ENCODE measurements at regions not wholly inside any gene's neighbourhood (a gene's known extent, or its start where the extent isn't known, plus 50 kb on each side); places are given as distances from the start of the nearest gene placed in this dataset.

GRCh38 chr12:118922405-118922804 lies 58.9 kb upstream of the SRRM4 start:
- CTCF ChIA-PET (ENCODE audit: low intra/inter-chr PET ratio), result no interaction called here

More at GRCh38 chr12:118922405-118922804, 58.9 kb upstream of the SRRM4 start:
- Histone ChIP-seq H3K9ac (ENCODE audit: insufficient read depth in 1 of 2, low read depth in 2 of 2, low read length in 2 of 2) (no peak overlapping the region), H2AFZ (ENCODE audit: low read depth, low read length) (no peak overlapping the region), H4K20me1 (replicated peaks; ENCODE audit: control insufficient read depth, insufficient read depth, low read length) (no peaks in the 10 kb centered on the region; the same call in 1 of the 2 replicates), H3K79me2 (ENCODE audit: control insufficient read depth, insufficient read depth, low read length) (no peaks in the 10 kb centered on the region), H3K36me3 (ENCODE audit: control insufficient read depth, insufficient read depth, low read length) (no peaks in the 10 kb centered on the region), H3K27ac (ENCODE audit: extremely low read depth, low read depth, low read length) (no peak overlapping the region), H3K4me3 (no peak overlapping the region), H3K4me2 (ENCODE audit: insufficient read depth, low read length) (no peak overlapping the region), H3K27me3 (ENCODE audit: control insufficient read depth in 2 of 2, insufficient read depth in 2 of 2, low read length in 2 of 2) (no peaks in the 10 kb centered on the region), H3K9me1 (ENCODE audit: control insufficient read depth, insufficient read depth, low read length) (no peaks in the 10 kb centered on the region), H3K4me1 (replicated peaks in 1 of 2; ENCODE audit: control insufficient read depth in 2 of 2, insufficient read depth in 2 of 2, low read length in 2 of 2) (no peaks in the 10 kb centered on the region), H3K9me3 (replicated peaks; ENCODE audit: control insufficient read depth, insufficient read depth, low read depth, low read length) (no peaks in the 10 kb centered on the region)
- TF ChIP-seq EHMT2 (IDR thresholded peaks at IDR 0.05), result peak; percentile 85
- TF ChIP-seq, protein P1, sequence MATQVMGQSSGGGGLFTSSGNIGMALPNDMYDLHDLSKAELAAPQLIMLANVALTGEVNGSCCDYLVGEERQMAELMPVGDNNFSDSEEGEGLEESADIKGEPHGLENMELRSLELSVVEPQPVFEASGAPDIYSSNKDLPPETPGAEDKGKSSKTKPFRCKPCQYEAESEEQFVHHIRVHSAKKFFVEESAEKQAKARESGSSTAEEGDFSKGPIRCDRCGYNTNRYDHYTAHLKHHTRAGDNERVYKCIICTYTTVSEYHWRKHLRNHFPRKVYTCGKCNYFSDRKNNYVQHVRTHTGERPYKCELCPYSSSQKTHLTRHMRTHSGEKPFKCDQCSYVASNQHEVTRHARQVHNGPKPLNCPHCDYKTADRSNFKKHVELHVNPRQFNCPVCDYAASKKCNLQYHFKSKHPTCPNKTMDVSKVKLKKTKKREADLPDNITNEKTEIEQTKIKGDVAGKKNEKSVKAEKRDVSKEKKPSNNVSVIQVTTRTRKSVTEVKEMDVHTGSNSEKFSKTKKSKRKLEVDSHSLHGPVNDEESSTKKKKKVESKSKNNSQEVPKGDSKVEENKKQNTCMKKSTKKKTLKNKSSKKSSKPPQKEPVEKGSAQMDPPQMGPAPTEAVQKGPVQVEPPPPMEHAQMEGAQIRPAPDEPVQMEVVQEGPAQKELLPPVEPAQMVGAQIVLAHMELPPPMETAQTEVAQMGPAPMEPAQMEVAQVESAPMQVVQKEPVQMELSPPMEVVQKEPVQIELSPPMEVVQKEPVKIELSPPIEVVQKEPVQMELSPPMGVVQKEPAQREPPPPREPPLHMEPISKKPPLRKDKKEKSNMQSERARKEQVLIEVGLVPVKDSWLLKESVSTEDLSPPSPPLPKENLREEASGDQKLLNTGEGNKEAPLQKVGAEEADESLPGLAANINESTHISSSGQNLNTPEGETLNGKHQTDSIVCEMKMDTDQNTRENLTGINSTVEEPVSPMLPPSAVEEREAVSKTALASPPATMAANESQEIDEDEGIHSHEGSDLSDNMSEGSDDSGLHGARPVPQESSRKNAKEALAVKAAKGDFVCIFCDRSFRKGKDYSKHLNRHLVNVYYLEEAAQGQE (IDR thresholded peaks at IDR 0.05; ENCODE audit: borderline replicate concordance), result peak; percentile 93
- TF ChIP-seq, protein P1 (CRISPR knock-in tag; IDR thresholded peaks at IDR 0.05; ENCODE audit: low read depth), result no peak
- no peak for TF ChIP-seq PHF8 (IDR thresholded peaks at IDR 0.05; ENCODE audit: borderline replicate concordance, low read length)
- TF ChIP-seq, protein P2, sequence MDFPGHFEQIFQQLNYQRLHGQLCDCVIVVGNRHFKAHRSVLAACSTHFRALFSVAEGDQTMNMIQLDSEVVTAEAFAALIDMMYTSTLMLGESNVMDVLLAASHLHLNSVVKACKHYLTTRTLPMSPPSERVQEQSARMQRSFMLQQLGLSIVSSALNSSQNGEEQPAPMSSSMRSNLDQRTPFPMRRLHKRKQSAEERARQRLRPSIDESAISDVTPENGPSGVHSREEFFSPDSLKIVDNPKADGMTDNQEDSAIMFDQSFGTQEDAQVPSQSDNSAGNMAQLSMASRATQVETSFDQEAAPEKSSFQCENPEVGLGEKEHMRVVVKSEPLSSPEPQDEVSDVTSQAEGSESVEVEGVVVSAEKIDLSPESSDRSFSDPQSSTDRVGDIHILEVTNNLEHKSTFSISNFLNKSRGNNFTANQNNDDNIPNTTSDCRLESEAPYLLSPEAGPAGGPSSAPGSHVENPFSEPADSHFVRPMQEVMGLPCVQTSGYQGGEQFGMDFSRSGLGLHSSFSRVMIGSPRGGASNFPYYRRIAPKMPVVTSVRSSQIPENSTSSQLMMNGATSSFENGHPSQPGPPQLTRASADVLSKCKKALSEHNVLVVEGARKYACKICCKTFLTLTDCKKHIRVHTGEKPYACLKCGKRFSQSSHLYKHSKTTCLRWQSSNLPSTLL (IDR thresholded peaks at IDR 0.05), result no peak
- peak; percentile 66; the same call in 1 of the 2 replicates for TF ChIP-seq MIER1 (IDR thresholded peaks at IDR 0.05; ENCODE audit: low read depth)
- BruUV-seq (replicated peaks), result no TSS peak
- intact Hi-C loops (cut with micrococcal nuclease), result no loop called here
- POLR2A ChIA-PET, result interaction anchor here (0.6 to 0.9 kb wide), 2 partner anchors 38 to 797 kb away, joined by 3 read pairs; no protein-coding TSS in a partner anchor
- DNase-seq (ENCODE audit: extremely low read depth in 1 of 4, low spot score in 3 of 4), result no peak
- FAIRE-seq, result no peak
- ATAC-seq, result no peak
- in situ Hi-C loops (cut with MboI), result no loop called here
- 0% methylated on average over 2 of the region's 2 CpGs for WGBS (ENCODE audit: insufficient coverage, low coverage, missing lambda C conversion rate)
